HL-60 (cell line): ENCODE measurements at regions not wholly inside any gene's neighbourhood (a gene's known extent, or its start where the extent isn't known, plus 50 kb on each side); places are given as distances from the start of the nearest gene placed in this dataset.

ENCODE experiments used
- GABPA ChIP-seq: IDR thresholded peaks from 2 replicates; pipeline ENCODE4 v1.6.1; 2012; ENCODE audit warnings: low read depth
- POLR2AphosphoS5 ChIP-seq: IDR thresholded peaks from 2 replicates; pipeline ENCODE4 v1.6.1; 2012; ENCODE audit warnings: low read depth
- SPI1 ChIP-seq: IDR thresholded peaks from 2 replicates; pipeline ENCODE4 v1.6.1; 2012; ENCODE audit warnings: low read depth, mild to moderate bottlenecking, borderline replicate concordance
- TF ChIP-seq, protein P1 (sequence below): IDR thresholded peaks from one replicate; pipeline ENCODE4 v1.5.1; 2011; ENCODE audit warnings: low read length, control low read depth, inconsistent platforms; ENCODE audit not compliant: insufficient read depth

DNA sequence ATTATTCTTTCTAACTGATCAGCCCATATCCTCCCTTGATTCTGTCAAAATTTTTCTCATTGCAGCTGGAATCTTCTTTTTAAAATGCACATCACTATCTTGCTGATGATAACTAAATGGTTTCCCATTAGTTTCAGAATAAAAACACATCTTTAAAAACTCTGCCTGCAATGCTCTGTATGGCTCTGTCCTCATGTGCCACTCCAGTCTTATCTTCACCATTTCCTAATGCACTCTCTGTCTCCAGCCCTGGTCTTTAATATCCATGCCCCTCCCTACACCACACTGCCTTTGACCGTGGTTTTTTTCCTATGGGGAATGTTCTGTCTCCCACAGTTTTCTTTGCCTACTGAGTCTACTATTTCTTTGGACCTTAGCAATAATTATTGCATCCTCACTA, 244.1 kb upstream of the ARSJ start:
- no peak for TF ChIP-seq GABPA
- TF ChIP-seq, protein P1, sequence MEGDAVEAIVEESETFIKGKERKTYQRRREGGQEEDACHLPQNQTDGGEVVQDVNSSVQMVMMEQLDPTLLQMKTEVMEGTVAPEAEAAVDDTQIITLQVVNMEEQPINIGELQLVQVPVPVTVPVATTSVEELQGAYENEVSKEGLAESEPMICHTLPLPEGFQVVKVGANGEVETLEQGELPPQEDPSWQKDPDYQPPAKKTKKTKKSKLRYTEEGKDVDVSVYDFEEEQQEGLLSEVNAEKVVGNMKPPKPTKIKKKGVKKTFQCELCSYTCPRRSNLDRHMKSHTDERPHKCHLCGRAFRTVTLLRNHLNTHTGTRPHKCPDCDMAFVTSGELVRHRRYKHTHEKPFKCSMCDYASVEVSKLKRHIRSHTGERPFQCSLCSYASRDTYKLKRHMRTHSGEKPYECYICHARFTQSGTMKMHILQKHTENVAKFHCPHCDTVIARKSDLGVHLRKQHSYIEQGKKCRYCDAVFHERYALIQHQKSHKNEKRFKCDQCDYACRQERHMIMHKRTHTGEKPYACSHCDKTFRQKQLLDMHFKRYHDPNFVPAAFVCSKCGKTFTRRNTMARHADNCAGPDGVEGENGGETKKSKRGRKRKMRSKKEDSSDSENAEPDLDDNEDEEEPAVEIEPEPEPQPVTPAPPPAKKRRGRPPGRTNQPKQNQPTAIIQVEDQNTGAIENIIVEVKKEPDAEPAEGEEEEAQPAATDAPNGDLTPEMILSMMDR, result no peak
- TF ChIP-seq POLR2AphosphoS5, result no peak
- TF ChIP-seq SPI1, result no peak
